ENCODE measurements at regions not wholly inside any gene's neighbourhood (a gene's known extent, or its start where the extent isn't known, plus 50 kb on each side); places are given as distances from the start of the nearest gene placed in this dataset.

DNA sequence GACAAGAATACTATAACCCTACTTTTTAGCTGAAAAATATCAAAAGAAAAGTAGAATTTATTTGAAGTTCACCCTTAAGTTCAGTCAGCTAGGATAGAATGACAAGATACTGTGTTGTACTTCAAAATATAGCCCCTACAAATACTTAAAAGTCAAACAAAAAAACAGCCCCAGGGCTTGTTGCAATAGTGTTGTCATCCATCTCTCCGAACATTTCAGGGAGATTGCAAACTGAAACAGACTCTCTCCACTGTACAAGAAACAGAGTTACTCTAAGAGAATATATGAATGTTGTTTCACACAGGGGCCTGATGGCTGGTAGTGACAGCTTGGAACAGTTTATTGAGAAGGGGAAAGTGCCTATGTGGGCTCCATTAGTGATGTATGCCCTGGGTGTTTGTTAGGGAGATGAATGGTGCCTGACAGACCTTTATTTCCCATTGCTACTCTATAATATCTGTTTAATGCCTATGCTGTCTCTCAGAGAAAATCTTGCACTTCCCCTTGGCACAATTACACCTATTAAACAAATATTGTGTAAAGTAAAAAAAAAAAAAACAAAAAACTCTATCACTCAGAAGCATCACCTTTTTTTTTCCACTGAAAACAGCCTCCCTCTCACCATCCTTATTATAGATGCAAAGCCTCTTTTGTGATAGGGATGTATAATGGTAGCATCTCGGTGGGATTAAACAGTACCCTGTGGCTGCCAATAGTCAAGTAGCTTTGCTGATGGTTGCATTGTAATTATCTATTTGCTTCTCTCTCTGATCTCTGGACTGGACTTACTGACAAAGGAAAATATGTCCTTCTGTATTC lies 506.3 kb upstream of the LUZP2 start:
- H3K4me3 Mint-ChIP-seq = no peak overlapping the region
- no peak overlapping the region for H3K4me3 ChIP-seq (ENCODE audit: control insufficient read depth in 1 of 2, extremely low read depth in 1 of 2, low read length in 1 of 2)
- no peaks in the 10 kb centered on the region for H3K9me3 ChIP-seq
- H3K27ac ChIP-seq (ENCODE audit: low read length) = no peak overlapping the region
- no peaks in the 10 kb centered on the region for H3K27me3 Mint-ChIP-seq
- H3K4me1 ChIP-seq (ENCODE audit: control insufficient read depth in 1 of 2, extremely low read depth in 1 of 2, insufficient read depth in 2 of 2, low read length in 2 of 2) = no peaks in the 10 kb centered on the region
- ATAC-seq (replicated peaks in 1 of 4) (no peak), DNase-seq (no peak)
- CTCF ChIA-PET = no interaction called here
- no peaks in the 10 kb centered on the region for H3K4me1 Mint-ChIP-seq
- no peaks in the 10 kb centered on the region for H3K36me3 ChIP-seq (ENCODE audit: control insufficient read depth in 2 of 2, extremely low read depth in 1 of 2, insufficient read depth in 1 of 2, low read length in 1 of 2)
- POLR2A ChIA-PET = interaction anchor here in 1 of 2 donors (0.6 kb wide), 1 partner anchor 1978 kb away, joined by 3 read pairs; no protein-coding TSS in a partner anchor
- no peaks in the 10 kb centered on the region for H3K36me3 Mint-ChIP-seq
- no CpG with 5 or more reads among the region's 2 CpGs for WGBS (ENCODE audit: insufficient coverage)
- no peaks in the 10 kb centered on the region for H3K27me3 ChIP-seq (replicated peaks in 1 of 2; ENCODE audit: control insufficient read depth in 2 of 2, extremely low read depth in 1 of 2, insufficient read depth in 2 of 2, low read length in 1 of 2)
- H3K9me3 Mint-ChIP-seq = peaks cover 7 to 22% (median 12%) of the 10 kb centered on the region in 3 donors
- H3K27ac Mint-ChIP-seq = no peak overlapping the region

DNA sequence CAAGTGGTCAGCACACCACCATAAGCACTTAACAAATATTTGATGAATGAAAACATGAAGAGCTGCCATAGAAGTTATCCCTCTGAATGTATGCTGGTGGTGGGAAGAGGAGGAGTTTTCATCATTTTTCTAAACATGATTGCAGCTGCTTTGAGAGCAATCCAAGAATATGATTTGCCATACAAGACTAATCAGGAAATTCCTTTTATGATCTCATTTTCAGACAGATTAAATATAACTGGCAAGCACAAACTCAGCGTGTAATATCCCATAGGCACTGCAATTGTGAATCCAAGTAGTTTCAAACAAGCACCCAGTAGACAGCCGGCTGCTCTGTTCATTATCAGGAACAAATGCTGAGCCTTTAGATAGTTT lies 505.7 kb upstream of the LUZP2 start:
- H3K4me3 Mint-ChIP-seq = no peak overlapping the region
- peaks cover 8 to 24% (median 13%) of the 10 kb centered on the region in 3 donors for H3K9me3 Mint-ChIP-seq

DNA sequence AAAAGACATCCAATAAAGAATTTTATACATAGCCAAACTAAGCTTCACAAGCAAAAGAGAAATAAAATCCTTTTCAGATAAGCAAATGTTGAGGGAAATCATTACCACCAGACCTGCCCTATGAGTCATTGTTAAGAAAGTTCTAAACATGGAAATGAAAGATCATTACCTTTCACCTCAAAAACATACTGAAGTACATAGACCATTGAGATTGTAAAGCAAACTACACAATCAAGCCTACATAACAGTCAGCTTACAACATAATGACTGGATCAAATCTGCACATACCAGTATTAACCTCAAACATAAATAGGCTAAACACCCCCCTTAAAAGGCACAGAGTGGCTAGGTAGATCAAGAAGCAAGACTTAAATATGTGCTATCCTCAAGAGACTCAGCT lies 501.0 kb upstream of the LUZP2 start:
- no peaks in the 10 kb centered on the region for H3K4me1 Mint-ChIP-seq
- CTCF ChIA-PET = no interaction called here

More for the DNA sequence above, 505.7 kb upstream of the LUZP2 start:
- H3K4me1 Mint-ChIP-seq = no peaks in the 10 kb centered on the region
- CTCF ChIA-PET = no interaction called here
- no peaks in the 10 kb centered on the region for H3K36me3 ChIP-seq (ENCODE audit: control insufficient read depth in 2 of 2, extremely low read depth in 1 of 2, insufficient read depth in 1 of 2, low read length in 1 of 2)
- no peaks in the 10 kb centered on the region for H3K9me3 ChIP-seq
- H3K27ac Mint-ChIP-seq = no peak overlapping the region
- DNase-seq (no peak), ATAC-seq (replicated peaks in 1 of 4) (no peak)
- H3K4me1 ChIP-seq (ENCODE audit: control insufficient read depth in 1 of 2, extremely low read depth in 1 of 2, insufficient read depth in 2 of 2, low read length in 2 of 2) = no peaks in the 10 kb centered on the region
- H3K27me3 Mint-ChIP-seq = no peaks in the 10 kb centered on the region
- no peak overlapping the region for H3K4me3 ChIP-seq (ENCODE audit: control insufficient read depth in 1 of 2, extremely low read depth in 1 of 2, low read length in 1 of 2)
- H3K27ac ChIP-seq (ENCODE audit: low read length) = no peak overlapping the region
- no peaks in the 10 kb centered on the region for H3K27me3 ChIP-seq (replicated peaks in 1 of 2; ENCODE audit: control insufficient read depth in 2 of 2, extremely low read depth in 1 of 2, insufficient read depth in 2 of 2, low read length in 1 of 2)
- WGBS (ENCODE audit: insufficient coverage) = 83% methylated on average over 1 of the region's 2 CpGs
- H3K36me3 Mint-ChIP-seq = no peaks in the 10 kb centered on the region
- POLR2A ChIA-PET = no interaction called here

DNA sequence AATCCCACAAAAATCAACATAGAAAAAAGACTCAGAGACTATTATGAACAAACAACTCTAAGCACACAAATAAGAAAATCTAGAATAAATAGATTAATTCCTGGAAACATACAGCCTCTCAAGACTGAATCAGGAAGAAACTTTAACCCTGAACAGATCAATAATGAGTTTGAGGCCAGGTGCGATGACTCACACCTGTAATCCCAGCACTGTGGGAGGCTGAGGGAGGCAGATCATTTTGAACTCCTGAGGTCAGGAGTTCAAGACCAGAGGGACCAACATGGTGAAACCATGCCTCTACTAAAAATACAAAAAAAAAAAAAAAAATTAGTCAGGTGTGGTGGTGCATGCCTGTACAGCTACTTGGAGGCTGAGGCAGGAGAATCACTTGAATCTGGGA lies 499.5 kb upstream of the LUZP2 start:
- Mint-ChIP-seq H3K36me3 (no peaks in the 10 kb centered on the region), H3K27ac (no peak overlapping the region), H3K4me3 (no peak overlapping the region), H3K4me1 (no peaks in the 10 kb centered on the region), H3K27me3 (no peaks in the 10 kb centered on the region), H3K9me3 (peaks cover 15 to 59% (median 16%) of the 10 kb centered on the region in 3 donors)
- no peak overlapping the region for H3K27ac ChIP-seq (ENCODE audit: low read length)
- no peaks in the 10 kb centered on the region for H3K27me3 ChIP-seq (replicated peaks in 1 of 2; ENCODE audit: control insufficient read depth in 2 of 2, extremely low read depth in 1 of 2, insufficient read depth in 2 of 2, low read length in 1 of 2)
- no peak overlapping the region for H3K4me3 ChIP-seq (ENCODE audit: control insufficient read depth in 1 of 2, extremely low read depth in 1 of 2, low read length in 1 of 2)
- H3K9me3 ChIP-seq = no peaks in the 10 kb centered on the region
- no peaks in the 10 kb centered on the region for H3K36me3 ChIP-seq (ENCODE audit: control insufficient read depth in 2 of 2, extremely low read depth in 1 of 2, insufficient read depth in 1 of 2, low read length in 1 of 2)
- ChIA-PET CTCF (no interaction called here), POLR2A (no interaction called here)
- no peak for DNase-seq
- no CpG with 5 or more reads among the region's 1 CpG for WGBS (ENCODE audit: insufficient coverage)
- no peak for ATAC-seq (replicated peaks in 1 of 4)
- no peaks in the 10 kb centered on the region for H3K4me1 ChIP-seq (ENCODE audit: control insufficient read depth in 1 of 2, extremely low read depth in 1 of 2, insufficient read depth in 2 of 2, low read length in 2 of 2)

More for the DNA sequence above, 501.0 kb upstream of the LUZP2 start:
- Histone ChIP-seq H3K4me3 (ENCODE audit: control insufficient read depth in 1 of 2, extremely low read depth in 1 of 2, low read length in 1 of 2) (no peak overlapping the region), H3K4me1 (ENCODE audit: control insufficient read depth in 1 of 2, extremely low read depth in 1 of 2, insufficient read depth in 2 of 2, low read length in 2 of 2) (no peaks in the 10 kb centered on the region), H3K27me3 (replicated peaks in 1 of 2; ENCODE audit: control insufficient read depth in 2 of 2, extremely low read depth in 1 of 2, insufficient read depth in 2 of 2, low read length in 1 of 2) (no peaks in the 10 kb centered on the region), H3K27ac (ENCODE audit: low read length) (no peak overlapping the region), H3K9me3 (no peaks in the 10 kb centered on the region), H3K36me3 (ENCODE audit: control insufficient read depth in 2 of 2, extremely low read depth in 1 of 2, insufficient read depth in 1 of 2, low read length in 1 of 2) (no peaks in the 10 kb centered on the region)
- ATAC-seq (replicated peaks in 1 of 4) = no peak
- Mint-ChIP-seq H3K27me3 (no peaks in the 10 kb centered on the region), H3K9me3 (peaks cover 17 to 47% (median 20%) of the 10 kb centered on the region in 3 donors), H3K4me3 (no peak overlapping the region), H3K27ac (no peak overlapping the region), H3K36me3 (no peaks in the 10 kb centered on the region)
- DNase-seq = no peak
- POLR2A ChIA-PET = no interaction called here

DNA sequence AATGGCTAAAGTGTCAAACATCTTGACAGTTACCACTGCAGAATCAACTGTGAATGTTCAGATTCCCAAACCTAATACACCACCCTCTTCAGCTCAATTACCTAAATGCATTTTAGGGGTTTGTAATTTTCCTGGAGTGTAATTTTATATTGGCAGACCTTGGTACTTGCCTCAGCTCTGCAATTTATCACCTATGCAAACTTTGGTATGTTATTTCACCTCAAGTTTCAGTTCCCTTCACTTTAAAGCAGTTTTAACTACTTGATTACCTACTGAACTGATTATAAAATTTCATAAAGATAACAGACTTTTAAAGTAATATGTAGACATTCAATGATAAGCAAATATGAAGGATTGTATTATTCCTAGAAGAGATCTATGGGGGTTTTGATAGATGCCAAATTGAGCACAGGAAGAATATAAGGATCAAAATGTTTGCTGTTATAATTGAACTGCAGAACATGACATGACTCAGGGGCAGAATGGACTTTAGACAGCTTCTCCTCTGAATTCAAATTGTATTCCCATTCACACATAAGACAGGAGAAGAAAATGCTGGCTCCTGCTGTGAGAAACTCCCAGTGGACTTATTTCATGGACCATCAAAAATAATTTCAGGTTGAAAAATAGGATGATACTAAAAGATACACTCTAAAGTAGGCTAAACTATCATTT lies 491.5 kb upstream of the LUZP2 start:
- H3K4me3 ChIP-seq (ENCODE audit: control insufficient read depth in 1 of 2, extremely low read depth in 1 of 2, low read length in 1 of 2) = no peak overlapping the region
- ATAC-seq (replicated peaks in 1 of 4) = no peak
- no peaks in the 10 kb centered on the region for H3K4me1 ChIP-seq (ENCODE audit: control insufficient read depth in 1 of 2, extremely low read depth in 1 of 2, insufficient read depth in 2 of 2, low read length in 2 of 2)
- H3K4me3 Mint-ChIP-seq = no peak overlapping the region
- H3K4me1 Mint-ChIP-seq = no peaks in the 10 kb centered on the region
- H3K36me3 ChIP-seq (ENCODE audit: control insufficient read depth in 2 of 2, extremely low read depth in 1 of 2, insufficient read depth in 1 of 2, low read length in 1 of 2) = no peaks in the 10 kb centered on the region
- no peaks in the 10 kb centered on the region for H3K36me3 Mint-ChIP-seq
- H3K27ac Mint-ChIP-seq = no peak overlapping the region
- CTCF ChIA-PET = no interaction called here
- peaks cover 5 to 33% (median 14%) of the 10 kb centered on the region in 3 donors for H3K9me3 Mint-ChIP-seq
- DNase-seq = no peak
- POLR2A ChIA-PET = no interaction called here
- H3K27me3 ChIP-seq (replicated peaks in 1 of 2; ENCODE audit: control insufficient read depth in 2 of 2, extremely low read depth in 1 of 2, insufficient read depth in 2 of 2, low read length in 1 of 2) = no peaks in the 10 kb centered on the region
- no peaks in the 10 kb centered on the region for H3K9me3 ChIP-seq
- H3K27me3 Mint-ChIP-seq = no peaks in the 10 kb centered on the region
- H3K27ac ChIP-seq (ENCODE audit: low read length) = no peak overlapping the region

DNA sequence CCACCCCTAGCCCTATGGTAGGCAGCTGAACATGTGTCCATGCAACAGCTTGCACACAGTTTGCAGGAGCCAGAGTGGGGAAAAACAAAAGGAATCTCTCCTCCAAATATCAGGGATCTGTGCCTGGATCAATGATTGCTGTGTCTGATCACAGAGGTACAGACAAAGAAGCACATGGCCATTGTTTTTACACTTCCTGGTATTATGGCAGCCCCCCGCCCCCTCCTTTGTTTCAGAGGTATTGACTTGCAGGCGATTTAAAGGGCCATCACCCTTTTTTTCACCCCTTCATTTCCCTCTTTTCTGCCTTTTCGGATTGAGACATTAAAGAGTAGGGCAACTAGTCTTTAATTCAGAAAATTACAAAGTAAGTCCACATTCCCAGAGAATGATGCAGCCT lies 453.0 kb upstream of the LUZP2 start:
- POLR2A ChIA-PET = no interaction called here
- WGBS (ENCODE audit: insufficient coverage) = 85% methylated on average over 2 of the region's 3 CpGs
- no peaks in the 10 kb centered on the region for H3K4me1 Mint-ChIP-seq

More for the DNA sequence above, 453.0 kb upstream of the LUZP2 start:
- no peaks in the 10 kb centered on the region for H3K27me3 ChIP-seq (replicated peaks in 1 of 2; ENCODE audit: control insufficient read depth in 2 of 2, extremely low read depth in 1 of 2, insufficient read depth in 2 of 2, low read length in 1 of 2)
- CTCF ChIA-PET = no interaction called here
- ATAC-seq (replicated peaks in 1 of 4) (no peak), DNase-seq (no peak)
- peaks cover 2% of the 10 kb centered on the region for H3K9me3 ChIP-seq
- no peak overlapping the region for H3K4me3 Mint-ChIP-seq
- H3K27ac Mint-ChIP-seq = no peak overlapping the region
- no peak overlapping the region for H3K27ac ChIP-seq (ENCODE audit: low read length)
- no peaks in the 10 kb centered on the region for H3K36me3 ChIP-seq (ENCODE audit: control insufficient read depth in 2 of 2, extremely low read depth in 1 of 2, insufficient read depth in 1 of 2, low read length in 1 of 2)
- no peaks in the 10 kb centered on the region for H3K36me3 Mint-ChIP-seq
- peaks cover 11 to 39% (median 23%) of the 10 kb centered on the region in 3 donors for H3K9me3 Mint-ChIP-seq
- no peaks in the 10 kb centered on the region for H3K4me1 ChIP-seq (ENCODE audit: control insufficient read depth in 1 of 2, extremely low read depth in 1 of 2, insufficient read depth in 2 of 2, low read length in 2 of 2)
- no peaks in the 10 kb centered on the region for H3K27me3 Mint-ChIP-seq
- no peak overlapping the region for H3K4me3 ChIP-seq (ENCODE audit: control insufficient read depth in 1 of 2, extremely low read depth in 1 of 2, low read length in 1 of 2)
